Activated CD8-positive, alpha-beta memory T cell treated with anti-CD3 and anti-CD28 coated beads for 36 hours (primary cell): ENCODE measurements at regions not wholly inside any gene's neighbourhood (a gene's known extent, or its start where the extent isn't known, plus 50 kb on each side); places are given as distances from the start of the nearest gene placed in this dataset.
"Not testable (repeated sequence)": the region's sequence is repeated elsewhere in the genome, so short reads cannot be mapped to it uniquely, and the experiment has no call there.

Source experiments
- CTCF ChIA-PET: fragments of 350-600 bp; sonication (Branson Sonifier 250); formaldehyde crosslinking; loops from one replicate; lab custom pipeline; 2021; ENCODE audit warnings: antibody characterized with exemption; lab: Charles Lee
- POLR2A ChIA-PET: fragments of 350-600 bp; sonication (Branson Sonifier 250); formaldehyde crosslinking; loops from one replicate; lab custom pipeline; 2021; ENCODE audit warnings: antibody characterized with exemption; lab: Charles Lee

DNA sequence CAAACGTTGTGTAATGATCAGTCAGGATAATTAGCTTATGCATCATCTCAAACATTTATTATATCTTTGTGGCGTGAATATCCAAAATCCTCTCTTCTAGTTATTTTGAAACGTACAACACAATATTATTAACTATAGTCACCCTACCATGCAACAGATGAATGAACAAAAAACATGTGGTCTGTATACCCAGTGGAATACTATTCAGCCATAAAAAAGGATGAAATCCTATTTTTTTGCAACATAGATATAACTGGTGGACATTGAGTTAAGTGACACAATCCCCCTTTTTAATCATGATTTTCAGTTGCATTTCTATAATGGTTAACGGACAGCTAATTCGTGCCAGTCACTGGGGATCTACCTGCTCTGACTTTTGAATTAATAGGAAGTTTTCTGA, 145.6 kb downstream of the SOX1 start:
- CTCF ChIA-PET, result no interaction called here
- POLR2A ChIA-PET, result no interaction called here

DNA sequence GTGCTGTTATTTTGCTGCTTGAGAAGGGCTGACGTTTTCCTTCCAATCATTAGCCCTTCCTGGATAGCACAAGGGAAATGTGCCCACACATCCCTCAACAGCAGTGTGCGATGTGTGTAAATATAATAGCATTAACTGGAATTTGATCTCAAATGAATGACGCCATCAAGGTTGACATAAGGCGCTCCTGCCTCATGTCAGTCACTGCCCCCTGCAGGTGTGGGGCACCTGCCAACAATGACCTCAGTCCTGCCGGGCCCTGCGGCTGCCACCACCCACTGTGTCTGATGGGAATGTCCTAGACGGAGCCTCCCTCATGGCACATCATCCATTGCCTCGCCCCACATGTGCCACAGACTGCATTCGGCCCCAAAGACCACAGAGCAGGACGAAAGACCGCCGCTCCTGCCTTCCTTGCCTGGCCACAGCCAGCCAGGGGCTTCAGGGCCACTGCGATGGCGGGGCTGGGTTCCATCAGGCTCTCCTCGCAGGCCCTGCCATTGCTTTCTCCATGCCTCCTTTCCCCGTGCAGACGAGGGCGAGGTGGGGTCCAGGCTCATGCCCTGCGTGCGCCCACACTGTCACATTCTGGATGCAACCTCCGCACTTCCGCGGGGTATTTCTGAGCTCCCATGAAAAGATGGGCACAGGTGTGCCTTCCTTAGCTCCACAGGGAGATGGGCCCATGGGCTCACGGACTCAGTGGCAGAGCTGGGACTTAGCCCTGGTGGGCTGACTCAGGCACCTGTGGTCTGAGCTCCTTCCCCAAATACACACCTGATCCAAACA, 146.7 kb downstream of the SOX1 start:
- POLR2A ChIA-PET, result no interaction called here
- CTCF ChIA-PET, result no interaction called here

DNA sequence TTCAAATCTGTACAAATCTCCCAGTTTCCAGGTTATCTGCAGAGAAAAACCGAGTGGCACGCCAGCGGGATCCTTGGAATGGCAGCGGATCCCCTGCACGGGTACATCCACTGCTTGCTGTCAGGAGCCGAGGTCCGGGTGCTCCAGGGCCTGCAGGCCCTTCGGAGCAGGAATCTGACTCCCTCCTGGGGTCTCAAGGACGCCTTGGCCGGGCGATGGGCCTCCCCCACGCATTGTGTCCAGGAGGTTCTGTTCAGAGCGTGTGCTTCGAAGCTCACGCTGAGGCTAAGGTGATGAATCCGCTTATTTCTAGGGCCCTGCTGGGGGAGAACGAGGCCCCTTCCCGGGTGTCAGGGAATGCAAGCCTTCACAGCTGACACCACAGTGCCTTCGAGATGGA, 148.9 kb downstream of the SOX1 start:
- POLR2A ChIA-PET, result no interaction called here
- CTCF ChIA-PET, result no interaction called here

DNA sequence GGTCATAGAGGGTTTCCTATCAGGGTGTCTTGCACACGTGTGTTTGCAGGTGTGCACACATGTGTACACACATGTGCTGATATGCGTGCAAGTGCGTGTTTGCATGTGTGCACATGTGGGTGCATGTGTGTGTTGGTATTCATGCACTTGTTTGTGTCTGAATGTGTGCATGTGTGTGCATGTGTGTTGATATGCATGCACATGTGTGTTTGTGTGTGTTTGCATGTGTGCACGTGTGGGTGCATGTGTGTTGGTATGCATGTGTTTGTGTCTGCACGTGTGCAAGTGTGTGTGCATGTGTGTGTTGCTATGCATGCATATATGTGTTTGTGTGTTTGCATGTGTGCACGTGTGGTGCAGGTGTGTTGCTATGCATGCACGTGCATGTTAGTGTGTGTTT, 150.5 kb downstream of the SOX1 start:
- CTCF ChIA-PET, result no interaction called here
- POLR2A ChIA-PET, result no interaction called here

DNA sequence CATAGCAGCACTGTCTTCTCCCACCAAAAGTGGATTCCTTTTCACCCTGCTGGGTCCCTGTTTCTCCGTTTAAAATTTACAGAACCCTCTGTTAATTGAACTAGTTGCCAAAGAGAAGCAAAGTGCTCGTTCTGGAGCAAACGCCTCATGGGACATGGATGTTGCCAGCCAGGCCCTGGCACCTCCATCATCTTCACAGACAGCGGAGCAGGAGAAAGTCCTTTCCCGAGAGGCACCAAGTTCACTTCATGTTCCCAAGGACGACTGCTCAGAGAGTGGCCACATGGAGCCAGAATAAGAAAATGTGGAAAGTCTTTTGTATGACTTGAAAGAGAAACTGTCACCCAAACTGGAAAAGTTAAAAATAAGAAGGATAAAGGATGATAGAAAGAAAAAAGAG, 151.5 kb downstream of the SOX1 start:
- ChIA-PET POLR2A (no interaction called here), CTCF (no interaction called here)

DNA sequence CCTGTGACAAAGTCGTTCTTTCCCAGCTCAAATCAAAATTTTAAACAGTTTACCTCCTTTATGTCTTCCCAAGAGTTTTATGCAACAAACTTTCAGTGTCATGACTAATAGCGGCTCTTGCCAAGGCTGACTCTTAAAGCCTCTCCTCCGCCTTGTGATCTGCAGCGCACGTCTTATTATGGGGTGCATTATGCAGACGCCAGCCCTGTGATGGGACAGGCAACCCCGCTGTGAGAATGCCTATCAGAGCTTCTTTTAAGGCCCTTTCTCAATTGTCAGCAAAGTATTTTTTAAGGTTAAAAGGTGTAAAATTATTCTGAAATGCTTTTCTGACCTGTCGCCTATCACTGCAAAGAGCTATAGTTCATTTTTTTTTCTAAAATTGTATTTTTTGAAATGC, 152.8 kb downstream of the SOX1 start:
- CTCF ChIA-PET, result no interaction called here
- POLR2A ChIA-PET, result no interaction called here

DNA sequence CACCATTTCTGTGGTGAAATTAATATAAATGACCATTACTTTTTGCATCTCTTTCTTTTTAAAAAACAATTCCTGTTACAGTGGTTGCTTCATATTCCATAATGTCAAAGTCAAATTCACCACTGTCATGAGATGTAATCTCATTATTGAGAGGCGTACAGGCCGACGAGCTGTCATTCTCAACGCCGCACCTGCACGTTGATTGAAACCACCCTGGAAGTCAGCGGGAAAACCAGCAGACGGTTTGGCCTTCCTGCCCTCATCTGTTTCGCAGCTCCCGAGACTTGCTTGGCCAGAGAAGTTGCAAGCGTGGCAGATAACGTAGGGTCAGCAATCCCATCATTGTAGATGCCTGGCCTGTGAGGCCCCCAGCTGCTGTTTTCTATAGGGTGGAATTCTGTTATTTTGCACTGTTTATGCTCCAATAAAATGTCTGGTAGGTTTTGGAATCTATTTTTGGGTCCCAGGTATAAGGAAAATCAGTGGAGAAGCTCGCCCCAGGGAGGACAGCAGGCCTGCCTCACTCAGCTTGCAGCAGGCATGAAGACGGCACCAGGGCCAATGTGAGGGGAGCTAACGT, 153.4 kb downstream of the SOX1 start:
- CTCF ChIA-PET, result no interaction called here
- POLR2A ChIA-PET, result no interaction called here

DNA sequence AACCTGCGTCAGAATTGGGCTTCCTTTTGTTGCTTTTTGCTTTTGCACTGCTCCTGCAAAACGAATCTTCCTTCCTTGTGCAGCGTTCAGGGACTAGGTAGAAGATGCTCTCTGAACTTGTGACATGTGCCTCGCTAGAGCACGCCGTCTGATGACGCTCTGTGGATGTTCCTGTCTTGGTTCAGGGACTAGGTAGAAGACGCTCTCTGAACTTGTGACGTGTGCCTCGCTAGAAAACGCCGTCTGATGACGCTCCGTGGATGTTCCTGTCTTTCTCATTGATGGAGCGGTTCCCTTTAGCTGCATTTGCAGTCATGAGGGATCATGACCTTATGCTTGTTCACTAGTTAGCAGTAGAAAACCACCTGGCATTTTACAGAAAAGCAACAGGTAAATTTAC, 154.0 kb downstream of the SOX1 start:
- ChIA-PET POLR2A (no interaction called here), CTCF (no interaction called here)

DNA sequence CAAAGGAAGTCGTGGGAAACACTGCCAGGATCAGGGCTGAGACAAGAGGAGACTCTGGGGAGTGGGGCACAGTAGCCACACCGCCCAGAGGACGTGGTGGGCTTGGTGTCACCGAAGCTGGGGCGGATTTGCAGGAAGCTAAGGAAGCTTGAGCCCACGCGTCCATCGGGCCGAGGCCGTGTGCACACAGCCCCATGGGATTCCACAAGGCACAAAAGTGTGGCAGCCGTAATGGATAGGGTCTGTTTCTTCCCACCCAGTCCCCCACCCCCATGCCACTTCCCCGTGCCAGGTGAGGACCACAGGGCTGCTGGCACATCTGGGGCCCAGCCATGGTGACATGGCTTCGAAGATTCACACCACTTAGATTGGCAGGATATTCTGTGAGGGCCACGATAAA, 153.2 kb upstream of the SPACA7 start:
- CTCF ChIA-PET, result no interaction called here
- POLR2A ChIA-PET, result no interaction called here

DNA sequence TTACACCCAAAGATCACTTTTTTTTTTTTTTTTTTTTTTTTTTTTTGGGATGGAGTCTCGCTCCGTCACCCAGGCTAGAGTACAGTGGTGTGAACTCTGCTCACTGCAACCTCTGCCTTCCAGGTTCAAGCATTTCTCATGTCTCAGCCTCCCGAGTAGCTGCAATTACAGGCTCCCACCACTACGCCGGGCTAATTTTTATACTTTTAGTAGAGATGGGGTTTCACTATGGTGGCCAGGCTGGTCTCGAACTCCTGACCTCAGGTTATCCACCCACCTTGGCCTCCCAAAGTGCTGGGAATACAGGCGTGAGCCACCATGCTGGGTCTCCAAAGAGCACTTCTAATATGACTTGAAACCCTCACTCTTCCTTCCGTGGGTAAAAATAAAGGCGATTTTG, 152.2 kb upstream of the SPACA7 start:
- POLR2A ChIA-PET, CTCF ChIA-PET: not testable (repeated sequence)

DNA sequence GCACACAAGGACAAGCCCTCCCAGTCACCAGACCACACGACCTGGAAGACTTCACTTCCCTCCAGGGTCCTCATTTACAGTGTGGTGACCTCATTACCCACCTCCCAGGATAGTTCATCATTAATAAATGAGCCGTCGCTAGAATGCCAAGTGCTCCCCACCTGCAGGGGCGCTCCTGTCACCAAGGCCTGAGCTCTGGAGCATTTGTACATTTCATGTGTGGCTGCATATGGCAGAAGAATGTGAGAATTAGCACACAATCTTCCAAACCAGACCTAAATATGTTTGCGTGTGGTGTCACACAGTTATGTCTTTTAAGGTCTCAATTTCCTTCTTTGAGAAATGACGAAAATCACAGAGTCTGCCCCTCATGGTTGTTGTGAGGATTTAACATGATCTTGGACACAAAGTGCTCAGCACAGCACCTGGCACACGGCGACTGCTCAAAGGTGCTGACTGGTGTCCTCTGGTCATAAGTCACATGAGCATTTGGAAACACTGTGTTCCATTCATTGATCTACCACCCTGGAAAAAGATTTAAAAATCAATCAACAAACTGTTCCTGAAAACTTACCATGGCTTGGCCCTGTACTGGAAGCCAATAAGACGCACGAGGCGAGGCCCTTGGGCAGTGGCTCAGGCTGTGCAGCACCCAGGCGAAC, 150.6 kb upstream of the SPACA7 start:
- POLR2A ChIA-PET, result no interaction called here
- CTCF ChIA-PET, result no interaction called here

DNA sequence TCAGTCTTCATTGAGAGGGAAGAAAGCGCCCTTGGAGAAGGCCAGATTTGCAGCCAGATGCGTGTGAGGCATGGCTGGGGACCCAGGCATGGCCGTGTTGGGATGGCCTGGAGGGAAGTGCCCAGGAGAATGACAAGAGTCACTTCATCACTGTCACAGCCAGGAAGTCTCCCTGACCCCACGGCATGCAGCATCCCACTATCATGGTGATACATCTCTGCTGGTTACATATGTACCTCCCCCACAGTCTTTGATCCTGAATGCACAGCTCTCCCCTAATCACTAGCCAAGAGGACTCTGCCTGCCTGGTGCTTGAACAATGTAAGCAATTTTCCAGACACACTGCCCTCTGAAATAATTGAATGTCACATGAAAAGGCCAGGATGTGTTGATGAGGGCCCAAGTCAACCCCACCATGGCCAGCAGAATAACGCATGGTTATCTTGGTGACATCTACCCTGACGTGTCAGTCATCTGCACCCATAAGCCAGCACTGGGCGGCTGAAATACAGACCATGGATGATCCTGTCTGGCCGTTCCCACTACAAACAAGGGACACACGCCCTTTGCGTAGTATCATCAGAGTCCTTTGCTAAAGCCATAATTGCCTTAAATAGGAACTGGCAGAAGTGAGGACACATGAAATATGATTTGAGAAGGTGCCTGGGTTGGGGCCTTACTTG, 149.7 kb upstream of the SPACA7 start:
- ChIA-PET CTCF (no interaction called here), POLR2A (no interaction called here)

DNA sequence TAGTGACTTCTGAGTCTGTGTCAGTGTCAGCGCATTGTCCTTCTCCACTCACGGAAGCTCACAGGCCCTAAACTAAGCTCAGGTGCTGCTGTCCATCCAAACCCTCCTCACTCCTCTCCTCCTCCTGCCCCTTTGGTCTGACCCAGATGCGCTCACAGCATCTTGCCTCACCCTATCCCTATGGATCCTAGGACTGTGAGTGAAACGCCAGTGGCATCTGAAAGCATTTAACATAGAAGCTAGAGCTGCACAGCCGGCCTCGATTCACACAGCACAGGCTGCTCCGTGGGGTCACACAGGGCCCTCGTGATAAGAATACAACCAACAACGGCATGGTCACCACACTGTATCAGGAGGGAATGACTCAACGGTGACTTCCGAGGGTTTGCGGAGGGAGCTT, 149.1 kb upstream of the SPACA7 start:
- ChIA-PET POLR2A (no interaction called here), CTCF (no interaction called here)

DNA sequence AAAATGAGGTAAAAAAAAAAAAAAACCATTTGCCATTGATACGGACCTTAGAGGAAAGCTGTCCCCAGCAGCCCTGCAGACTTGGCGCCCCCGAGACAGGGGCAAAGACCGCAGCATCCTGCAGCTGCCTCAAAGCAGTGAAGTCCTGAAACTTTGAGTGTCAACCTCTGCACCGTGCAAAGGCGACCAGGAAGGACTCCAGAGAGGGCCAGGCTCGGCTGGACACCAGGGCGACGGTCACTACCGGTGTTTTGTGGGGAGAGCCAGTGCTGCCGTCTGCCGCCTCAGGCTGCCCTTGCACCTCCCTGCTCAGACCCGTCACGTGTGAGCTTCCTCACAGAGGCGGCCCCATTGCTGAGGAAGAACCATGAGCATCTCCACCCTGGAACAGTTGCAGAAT, 146.7 kb upstream of the SPACA7 start:
- POLR2A ChIA-PET, result no interaction called here
- CTCF ChIA-PET, result no interaction called here

DNA sequence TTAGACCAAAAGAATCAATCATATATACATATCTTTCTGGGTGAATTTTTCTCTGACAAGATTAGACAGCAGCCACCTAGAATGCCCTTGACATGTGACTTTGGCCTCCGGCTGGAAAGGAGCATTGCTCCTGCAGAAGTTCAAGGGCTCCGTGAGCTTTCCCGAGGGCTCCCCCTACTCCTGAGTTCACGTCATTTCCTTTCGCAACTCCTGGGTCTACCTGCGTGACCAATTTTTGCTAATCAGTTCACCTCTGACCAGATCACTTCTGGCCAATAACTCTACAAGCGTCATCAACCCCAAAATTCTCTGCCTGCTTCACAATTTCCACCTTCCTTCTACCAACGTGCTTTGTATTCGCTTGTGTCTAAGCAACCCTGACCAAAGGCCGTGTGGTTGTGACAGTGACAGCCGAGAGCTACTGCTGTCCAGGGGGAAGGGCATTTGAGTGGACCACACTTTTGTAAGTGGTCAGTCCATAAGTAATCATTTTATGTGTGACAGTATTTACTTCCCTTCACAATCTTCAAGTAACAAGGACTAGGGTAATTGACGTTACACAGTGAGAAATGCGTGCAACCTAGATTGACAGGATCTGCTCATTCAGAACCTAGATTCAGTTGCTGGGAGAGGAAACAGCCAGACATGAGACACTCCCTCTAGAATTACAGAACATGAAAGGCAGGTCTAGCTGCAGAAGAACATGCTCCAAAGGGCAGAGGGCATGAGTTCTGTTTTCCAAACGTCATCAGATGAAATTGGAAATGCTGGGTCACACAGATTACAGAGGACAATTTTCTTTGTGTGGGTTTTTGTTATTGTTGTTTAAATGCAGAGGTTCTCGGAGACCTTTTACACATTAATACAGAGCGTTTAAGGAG, 145.9 kb upstream of the SPACA7 start:
- ChIA-PET POLR2A (no interaction called here), CTCF (no interaction called here)

DNA sequence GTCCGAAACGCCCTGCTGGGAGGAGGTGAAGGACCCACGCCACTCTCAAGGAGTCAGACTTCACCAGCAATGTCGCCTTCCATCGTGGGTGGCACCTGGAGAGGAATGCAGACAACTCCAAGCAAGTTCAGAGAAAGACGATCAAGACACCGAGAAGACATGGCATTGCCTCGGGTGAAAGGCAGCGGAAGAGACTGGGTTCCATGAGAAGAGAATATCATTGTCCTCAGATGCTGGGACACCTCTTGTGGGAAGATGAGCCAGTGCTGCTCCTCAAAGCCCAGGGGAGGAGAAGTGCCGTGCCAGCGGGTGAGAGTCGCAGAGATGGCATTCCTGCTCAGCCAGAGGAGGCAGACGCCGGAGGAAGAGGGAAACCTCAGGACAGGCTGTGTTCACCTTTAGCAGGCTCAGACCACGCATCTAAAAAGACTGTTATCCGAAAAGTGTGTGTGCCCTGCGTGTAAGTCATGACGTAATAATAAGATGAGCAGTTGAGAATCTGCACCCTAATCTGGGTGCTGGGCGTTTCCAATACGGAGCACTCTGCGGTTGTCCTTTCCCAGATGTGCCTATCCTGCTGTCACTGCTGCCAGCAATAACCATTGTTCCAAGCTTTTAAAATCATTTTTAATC, 144.6 kb upstream of the SPACA7 start:
- POLR2A ChIA-PET, result no interaction called here
- CTCF ChIA-PET, result no interaction called here

DNA sequence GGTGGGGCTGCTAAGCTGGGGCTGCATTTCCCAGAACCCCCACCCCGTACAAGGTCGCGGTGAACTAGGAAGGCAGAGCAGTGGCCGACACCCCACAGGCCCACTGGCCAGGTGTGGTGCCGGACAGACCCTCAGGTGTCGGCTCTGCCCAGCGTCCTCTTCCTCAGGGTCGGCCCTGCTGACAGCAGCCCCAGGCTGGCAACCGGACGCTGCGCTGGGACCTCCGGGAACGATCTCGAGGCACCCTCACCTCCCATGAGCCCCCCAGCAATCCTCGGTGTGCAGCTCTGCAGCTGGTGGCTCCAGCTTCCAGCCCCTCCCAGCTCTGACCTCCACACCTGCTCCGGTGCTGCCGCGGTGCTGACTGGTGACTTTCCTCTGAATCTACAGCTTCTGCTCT, 142.9 kb upstream of the SPACA7 start:
- CTCF ChIA-PET, result no interaction called here
- POLR2A ChIA-PET, result no interaction called here

DNA sequence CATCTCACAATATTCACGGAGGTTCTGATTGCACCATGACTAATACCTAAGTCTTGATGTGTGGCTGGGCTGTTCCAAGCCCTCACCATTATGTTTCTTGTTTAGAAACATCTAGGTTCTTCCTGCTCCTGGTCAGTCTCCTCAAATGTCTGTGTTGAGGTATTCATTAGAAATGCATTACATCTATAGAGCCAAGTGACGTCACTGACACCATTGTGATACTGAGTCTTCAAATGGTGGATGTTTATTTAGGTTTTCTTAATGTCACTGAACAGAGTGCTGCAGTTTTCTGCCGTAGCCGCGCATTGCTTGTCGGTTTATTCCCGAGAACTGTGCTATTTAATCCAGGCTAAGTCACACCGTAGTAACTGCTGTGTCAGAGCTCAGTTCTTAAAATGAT, 142.4 kb upstream of the SPACA7 start:
- POLR2A ChIA-PET, result no interaction called here
- CTCF ChIA-PET, result no interaction called here

DNA sequence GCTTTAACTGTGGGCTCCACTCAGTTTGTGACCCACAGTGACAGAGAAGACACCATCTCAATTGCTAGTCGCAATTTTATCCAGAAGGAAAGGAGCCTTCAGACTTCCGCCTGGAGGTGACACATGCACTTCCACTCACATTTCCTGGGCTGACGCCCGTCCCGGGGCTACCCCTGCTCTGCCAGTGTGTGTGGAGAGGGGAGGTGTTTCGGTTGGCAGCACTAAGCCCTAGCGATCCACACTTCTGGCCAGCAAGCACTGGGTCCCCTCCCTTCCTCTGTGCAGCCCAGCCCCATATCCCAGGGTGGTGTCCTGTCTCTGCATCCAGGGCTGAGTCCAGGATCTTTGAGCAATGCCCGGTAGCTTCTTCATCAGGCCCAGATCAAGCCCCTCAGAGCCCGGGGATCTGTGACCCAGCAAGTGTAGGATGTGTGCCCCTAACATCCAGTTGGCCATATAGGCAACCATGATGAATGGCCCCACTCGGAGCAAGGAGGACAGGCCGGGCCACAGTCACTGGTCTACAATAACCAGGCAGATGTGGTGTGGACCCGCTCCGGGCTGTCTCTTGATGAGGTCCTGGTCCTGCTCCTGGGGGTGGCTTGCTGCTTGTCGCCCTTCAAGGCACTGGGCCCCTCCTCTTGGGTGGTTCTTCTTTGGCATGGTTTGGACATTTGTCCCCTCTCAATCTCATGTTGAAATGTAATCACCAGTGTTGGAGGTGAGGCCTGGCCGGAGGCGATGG, 141.9 kb upstream of the SPACA7 start:
- ChIA-PET CTCF (no interaction called here), POLR2A (no interaction called here)
